ENCODE measurements at regions not wholly inside any gene's neighbourhood (a gene's known extent, or its start where the extent isn't known, plus 50 kb on each side); places are given as distances from the start of the nearest gene placed in this dataset.
A peak's percentile ranks its signal among the peaks of the same experiment; 100 is the strongest.
"Not testable (repeated sequence)": the region's sequence is repeated elsewhere in the genome, so short reads cannot be mapped to it uniquely, and the experiment has no call there.

DNA sequence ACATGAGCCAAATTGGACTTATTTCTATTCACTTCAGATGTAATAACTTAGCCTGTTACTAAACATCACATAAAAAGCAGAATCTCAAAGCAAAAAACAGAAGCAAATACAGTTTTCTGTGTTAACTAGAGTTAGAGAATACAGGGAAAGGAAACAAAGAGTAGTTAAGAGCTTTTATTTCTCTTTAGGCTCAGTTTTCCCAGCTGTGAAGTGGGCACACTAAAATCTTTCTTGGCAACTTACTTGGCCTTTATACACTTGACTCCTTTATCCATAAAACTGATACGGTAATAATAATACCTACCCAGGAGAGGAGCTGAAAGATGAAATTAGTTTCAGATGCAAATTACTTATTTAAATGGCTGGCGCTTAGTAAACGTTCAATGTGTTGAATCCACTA lies 132.8 kb upstream of the SPATS2L start:
- no peak for DNase-seq (ENCODE audit: low read depth)

GRCh38 chr2:200174433-200175216 lies 131.9 kb upstream of the SPATS2L start:
- no peak for DNase-seq (ENCODE audit: low read depth)

GRCh38 chr2:200177971-200178911 lies 128.3 kb upstream of the SPATS2L start:
- no peak for DNase-seq (ENCODE audit: low read depth)

- no peak for DNase-seq (ENCODE audit: low read depth)
Observed at GRCh38 chr2:200179151-200179550, 127.3 kb upstream of the SPATS2L start.

GRCh38 chr2:200180943-200181342 lies 125.5 kb upstream of the SPATS2L start:
- no peak for DNase-seq (ENCODE audit: low read depth)

GRCh38 chr2:200181755-200182154 lies 124.7 kb upstream of the SPATS2L start:
- no peak for DNase-seq (ENCODE audit: low read depth)

- DNase-seq (ENCODE audit: low read depth) = no peak
Observed at GRCh38 chr2:200184748-200185627, 121.5 kb upstream of the SPATS2L start.

DNA sequence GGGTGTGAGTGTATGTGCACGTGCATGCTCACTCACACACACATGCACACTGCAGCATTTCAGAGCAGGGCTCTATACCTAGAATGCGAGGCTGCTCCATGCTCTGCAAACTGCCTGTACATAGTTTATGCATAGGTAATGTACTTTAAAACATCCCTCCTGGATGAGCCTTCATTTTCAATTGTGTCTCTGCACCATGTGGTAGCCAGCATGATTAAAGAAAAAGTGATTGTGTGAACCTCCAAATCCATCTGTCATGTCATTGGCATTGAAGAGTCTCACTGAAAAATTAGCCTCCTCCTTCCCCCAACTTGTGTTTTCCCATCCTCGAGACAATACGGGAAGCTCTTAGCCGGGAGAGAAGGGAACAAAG lies 120.9 kb upstream of the SPATS2L start:
- DNase-seq (ENCODE audit: low read depth) = no peak

GRCh38 chr2:200186002-200186401 lies 120.5 kb upstream of the SPATS2L start:
- no peak for DNase-seq (ENCODE audit: low read depth)

GRCh38 chr2:200188876-200189275 lies 117.6 kb upstream of the SPATS2L start:
- DNase-seq (ENCODE audit: low read depth) = peak; percentile 10

DNA sequence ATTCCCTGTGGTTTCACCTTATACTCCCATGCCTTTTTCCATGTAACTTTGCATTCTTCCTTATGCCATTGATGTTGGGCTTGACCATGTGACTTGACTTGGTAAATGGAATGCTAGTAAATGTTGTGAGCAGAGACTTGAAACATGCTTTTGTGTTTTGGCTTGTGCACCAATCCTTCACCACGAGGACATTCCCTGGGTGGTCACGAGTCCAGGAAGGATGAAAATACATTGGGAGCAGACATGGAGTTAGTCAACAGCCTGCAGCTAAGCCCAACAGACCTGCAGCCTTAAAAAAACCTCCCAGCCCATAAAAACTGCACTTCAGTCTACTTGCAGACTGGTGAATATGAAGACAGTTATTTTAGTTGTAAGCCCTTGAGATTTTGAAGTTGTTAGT lies 116.5 kb upstream of the SPATS2L start:
- DNase-seq (ENCODE audit: low read depth) = peak; percentile 36

- no peak for DNase-seq (ENCODE audit: low read depth)
Observed at GRCh38 chr2:200193331-200193730, 113.2 kb upstream of the SPATS2L start.

- no peak for DNase-seq (ENCODE audit: low read depth)
Observed at GRCh38 chr2:200193791-200194190, 112.7 kb upstream of the SPATS2L start.

DNA sequence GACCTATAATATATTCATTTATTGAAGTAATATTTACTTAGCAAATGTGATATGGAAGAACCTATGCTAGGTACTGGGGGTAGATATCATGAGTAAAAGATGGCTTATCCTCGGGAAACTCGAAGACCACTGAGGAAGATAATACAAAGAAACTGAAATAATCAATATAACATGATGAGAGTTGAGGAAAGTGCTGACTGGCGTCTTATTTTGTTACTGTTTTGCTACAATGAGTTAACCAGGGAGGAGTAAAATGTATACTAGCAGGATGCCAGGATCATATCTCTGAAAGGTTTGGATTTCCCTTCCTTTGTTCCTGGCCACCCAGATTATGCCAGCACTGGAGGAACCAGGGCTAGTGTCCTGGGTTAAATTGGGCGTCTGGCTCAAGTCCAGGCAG lies 111.7 kb upstream of the SPATS2L start:
- no peak for DNase-seq (ENCODE audit: low read depth)

- no peak for DNase-seq (ENCODE audit: low read depth)
Observed at GRCh38 chr2:200199005-200199404, 107.5 kb upstream of the SPATS2L start.

- peak; percentile 14 for DNase-seq (ENCODE audit: low read depth)
Observed at GRCh38 chr2:200199576-200200263, 106.8 kb upstream of the SPATS2L start.

- not testable (repeated sequence) for DNase-seq (ENCODE audit: low read depth)
Observed at GRCh38 chr2:200201839-200202238, 104.7 kb upstream of the SPATS2L start.

DNA sequence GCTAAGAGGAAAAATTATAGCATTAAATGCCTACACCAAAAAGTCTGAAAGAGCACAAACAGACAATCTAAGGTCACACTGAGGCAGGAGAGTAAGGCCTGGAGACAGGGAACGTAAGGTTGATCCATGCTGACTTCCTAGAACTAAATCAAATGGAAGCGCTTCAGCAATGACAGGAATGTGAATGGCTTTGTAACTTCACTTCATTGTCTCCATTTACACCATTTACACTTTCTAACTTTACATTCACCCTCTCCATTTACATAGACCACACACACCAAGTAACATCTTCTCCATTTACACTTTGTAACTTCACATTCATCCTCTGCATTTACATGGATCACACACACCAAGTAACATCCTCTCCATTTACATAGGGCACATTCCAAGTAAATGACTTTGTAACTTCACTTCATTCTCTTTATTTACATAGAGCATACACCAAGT lies 103.1 kb upstream of the SPATS2L start:
- no peak for DNase-seq (ENCODE audit: low read depth)

GRCh38 chr2:200208041-200208440 lies 98.5 kb upstream of the SPATS2L start:
- DNase-seq (ENCODE audit: low read depth) = no peak

GRCh38 chr2:200209030-200209429 lies 97.5 kb upstream of the SPATS2L start:
- DNase-seq (ENCODE audit: low read depth) = no peak

- DNase-seq (ENCODE audit: low read depth) = no peak
Observed at GRCh38 chr2:200211643-200212042, 94.8 kb upstream of the SPATS2L start.
